ENCODE measurements at regions not wholly inside any gene's neighbourhood (a gene's known extent, or its start where the extent isn't known, plus 50 kb on each side); places are given as distances from the start of the nearest gene placed in this dataset.

DNA sequence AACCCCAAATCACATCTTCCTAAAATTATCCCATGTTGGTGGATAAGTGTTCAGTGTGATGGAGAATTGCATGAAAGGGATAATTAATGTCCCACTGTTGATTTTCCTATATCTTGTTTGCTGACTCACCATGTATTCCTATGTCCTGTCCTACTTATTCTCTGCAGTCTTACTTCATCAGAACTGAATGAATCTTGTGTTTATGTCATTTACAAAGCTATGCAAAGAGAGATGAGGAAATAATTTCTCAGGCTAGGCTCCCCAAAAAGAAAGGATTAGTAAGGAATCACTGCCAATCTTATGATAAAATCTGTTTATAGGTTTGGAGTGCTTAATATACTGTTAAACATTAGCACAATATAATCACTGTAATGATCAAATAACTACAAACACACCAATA, 360.8 kb downstream of the CRPPA start:
- DNase-seq, result peak; percentile 54
- Histone ChIP-seq H3K18ac (ENCODE audit: low read depth in 1 of 2, low read length in 2 of 2) (no peak overlapping the region), H4K91ac (ENCODE audit: low read length) (no peak overlapping the region), H3K79me1 (replicated peaks; ENCODE audit: low read length, poor library complexity, severe bottlenecking) (no peaks in the 10 kb centered on the region), H3K14ac (ENCODE audit: low read length in 2 of 2) (no peak overlapping the region), H2BK12ac (ENCODE audit: low read length in 2 of 2) (no peak overlapping the region), H3K27me3 (ENCODE audit: control insufficient read depth in 1 of 2, insufficient read depth in 1 of 2, low read length in 2 of 2) (no peaks in the 10 kb centered on the region), H3K4me2 (ENCODE audit: low read length, poor library complexity, severe bottlenecking) (no peak overlapping the region), H2BK15ac (ENCODE audit: low read depth, poor library complexity, severe bottlenecking) (no peak overlapping the region), H3K4me3 (ENCODE audit: insufficient read depth in 1 of 2, low read depth in 1 of 2, low read length in 2 of 2) (no peak overlapping the region), H2AFZ (ENCODE audit: low read depth, low read length) (no peak overlapping the region), H3K23ac (ENCODE audit: low read length in 2 of 2) (no peak overlapping the region), H3K4ac (ENCODE audit: low read depth in 1 of 2, low read length in 2 of 2) (no peak overlapping the region), H4K8ac (ENCODE audit: low read length) (no peak overlapping the region), H3K27ac (ENCODE audit: low read length, poor library complexity, severe bottlenecking) (no peak overlapping the region), H3K4me1 (ENCODE audit: control insufficient read depth, insufficient read depth, low read depth, low read length) (peaks cover 2% of the 10 kb centered on the region), H3K36me3 (ENCODE audit: control insufficient read depth in 1 of 2, insufficient read depth in 2 of 2, low read depth in 1 of 2, low read length in 2 of 2) (no peaks in the 10 kb centered on the region), H3K9ac (ENCODE audit: low read length) (no peak overlapping the region), H2AK5ac (ENCODE audit: low read length, severe bottlenecking) (no peak overlapping the region), H2BK5ac (ENCODE audit: low read depth, low read length, poor library complexity, severe bottlenecking) (no peak overlapping the region), H3K9me3 (ENCODE audit: control insufficient read depth, low read length) (no peaks in the 10 kb centered on the region), H2BK120ac (ENCODE audit: low read depth, low read length) (no peak overlapping the region)

DNA sequence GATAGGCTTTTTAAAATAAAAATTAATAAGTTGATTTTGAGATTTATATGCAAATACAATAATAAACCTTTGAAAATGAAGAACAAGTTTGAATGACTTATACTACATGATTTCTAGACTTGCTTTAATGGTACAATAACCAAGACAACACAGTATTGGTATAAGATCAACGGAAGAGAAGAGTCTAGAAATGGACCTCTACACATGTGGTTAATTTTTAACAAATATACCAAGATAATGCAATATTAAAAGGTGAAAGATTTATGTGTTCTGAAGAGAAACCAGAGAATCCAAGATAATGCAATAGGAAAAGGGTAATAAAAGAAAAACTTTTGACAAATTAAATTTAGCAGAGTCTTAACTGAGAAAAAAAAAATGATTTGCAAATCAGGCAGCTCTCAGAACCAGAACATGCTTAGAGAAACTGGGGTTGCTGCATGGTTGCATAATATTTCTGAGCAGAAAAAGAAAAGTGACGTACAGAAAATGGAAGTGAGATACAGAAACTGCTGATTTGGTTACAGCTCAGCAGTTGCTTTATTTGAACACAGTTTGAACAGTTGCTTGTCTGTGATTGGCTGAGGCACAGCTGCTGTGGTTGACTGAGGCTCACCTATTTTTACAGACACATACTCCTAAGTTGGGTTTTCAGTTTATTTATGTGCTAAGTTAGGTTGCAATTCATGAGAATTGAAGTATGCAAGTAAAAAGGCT, 365.9 kb downstream of the CRPPA start:
- Histone ChIP-seq H3K4me3 (ENCODE audit: insufficient read depth in 1 of 2, low read depth in 1 of 2, low read length in 2 of 2) (no peak overlapping the region), H2AK5ac (ENCODE audit: low read length, severe bottlenecking) (no peak overlapping the region)
- DNase-seq, result no peak

DNA sequence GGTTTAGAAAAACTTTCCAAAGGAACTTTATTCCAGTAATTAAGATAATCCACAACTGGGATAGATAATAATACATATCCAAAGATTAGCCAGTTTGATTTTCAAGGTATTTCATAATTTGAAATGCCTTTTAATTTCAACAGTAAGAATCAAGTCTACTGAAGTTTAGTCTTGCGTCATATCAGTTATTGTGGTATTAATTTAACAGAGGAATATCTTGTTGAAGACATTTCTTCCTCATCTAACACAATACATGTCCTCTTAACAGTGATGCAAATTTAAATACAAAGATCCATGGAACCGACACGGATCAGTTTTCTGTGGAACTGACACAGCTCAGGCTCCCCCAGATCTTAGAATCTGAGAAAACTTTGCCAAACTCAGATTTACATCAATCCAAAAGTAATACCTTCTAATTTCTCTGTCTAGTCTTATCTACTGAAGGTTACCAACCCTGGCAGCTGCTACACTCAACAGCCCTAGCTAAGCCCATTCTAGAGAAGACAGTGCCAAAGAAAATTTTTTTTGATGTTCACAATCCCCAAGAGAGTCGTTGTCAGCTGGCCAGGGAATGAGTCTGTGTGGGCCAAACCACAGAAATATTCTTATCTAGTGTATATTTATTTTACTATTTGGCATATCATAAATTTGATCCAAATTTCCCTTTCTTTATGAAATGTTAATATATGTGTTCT, 365.2 kb upstream of the MEOX2 start:
- H3K18ac ChIP-seq (ENCODE audit: low read depth in 1 of 2, low read length in 2 of 2), result no peak overlapping the region
- H3K9me3 ChIP-seq (ENCODE audit: control insufficient read depth, low read length), result no peaks in the 10 kb centered on the region
- no peaks in the 10 kb centered on the region for H3K79me1 ChIP-seq (replicated peaks; ENCODE audit: low read length, poor library complexity, severe bottlenecking)
- no peaks in the 10 kb centered on the region for H3K36me3 ChIP-seq (ENCODE audit: control insufficient read depth in 1 of 2, insufficient read depth in 2 of 2, low read depth in 1 of 2, low read length in 2 of 2)
- no peak overlapping the region for H2AK5ac ChIP-seq (ENCODE audit: low read length, severe bottlenecking)
- no peak overlapping the region for H2BK15ac ChIP-seq (ENCODE audit: low read depth, poor library complexity, severe bottlenecking)
- DNase-seq, result no peak
- H3K4me3 ChIP-seq (ENCODE audit: insufficient read depth in 1 of 2, low read depth in 1 of 2, low read length in 2 of 2), result no peak overlapping the region
- no peak overlapping the region for H2AFZ ChIP-seq (ENCODE audit: low read depth, low read length)
- no peak overlapping the region for H3K23ac ChIP-seq (ENCODE audit: low read length in 2 of 2)
- no peak overlapping the region for H3K4me2 ChIP-seq (ENCODE audit: low read length, poor library complexity, severe bottlenecking)
- 95% methylated on average over 2 of the region's 4 CpGs for WGBS
- no peaks in the 10 kb centered on the region for H3K27me3 ChIP-seq (ENCODE audit: control insufficient read depth in 1 of 2, insufficient read depth in 1 of 2, low read length in 2 of 2)
- H4K8ac ChIP-seq (ENCODE audit: low read length), result no peak overlapping the region
- no peak overlapping the region for H4K91ac ChIP-seq (ENCODE audit: low read length)
- H3K9ac ChIP-seq (ENCODE audit: low read length), result no peak overlapping the region
- no peak overlapping the region for H2BK120ac ChIP-seq (ENCODE audit: low read depth, low read length)
- H2BK5ac ChIP-seq (ENCODE audit: low read depth, low read length, poor library complexity, severe bottlenecking), result no peak overlapping the region
- H3K14ac ChIP-seq (ENCODE audit: low read length in 2 of 2), result no peak overlapping the region
- H3K4me1 ChIP-seq (ENCODE audit: control insufficient read depth, insufficient read depth, low read depth, low read length), result no peaks in the 10 kb centered on the region
- no peak overlapping the region for H3K4ac ChIP-seq (ENCODE audit: low read depth in 1 of 2, low read length in 2 of 2)
- H3K27ac ChIP-seq (ENCODE audit: low read length, poor library complexity, severe bottlenecking), result no peak overlapping the region
- no peak overlapping the region for H2BK12ac ChIP-seq (ENCODE audit: low read length in 2 of 2)

More for the DNA sequence above, 365.9 kb downstream of the CRPPA start:
- no peak overlapping the region for H3K4ac ChIP-seq (ENCODE audit: low read depth in 1 of 2, low read length in 2 of 2)
- H3K4me1 ChIP-seq (ENCODE audit: control insufficient read depth, insufficient read depth, low read depth, low read length), result no peaks in the 10 kb centered on the region
- H3K9ac ChIP-seq (ENCODE audit: low read length), result no peak overlapping the region
- no peaks in the 10 kb centered on the region for H3K9me3 ChIP-seq (ENCODE audit: control insufficient read depth, low read length)
- whole genome bisulfite sequencing, result 94% methylated on average over 1 of the region's 2 CpGs
- H3K36me3 ChIP-seq (ENCODE audit: control insufficient read depth in 1 of 2, insufficient read depth in 2 of 2, low read depth in 1 of 2, low read length in 2 of 2), result no peaks in the 10 kb centered on the region
- no peak overlapping the region for H3K4me2 ChIP-seq (ENCODE audit: low read length, poor library complexity, severe bottlenecking)
- no peak overlapping the region for H3K18ac ChIP-seq (ENCODE audit: low read depth in 1 of 2, low read length in 2 of 2)
- no peak overlapping the region for H3K27ac ChIP-seq (ENCODE audit: low read length, poor library complexity, severe bottlenecking)
- no peaks in the 10 kb centered on the region for H3K27me3 ChIP-seq (ENCODE audit: control insufficient read depth in 1 of 2, insufficient read depth in 1 of 2, low read length in 2 of 2)
- no peaks in the 10 kb centered on the region for H3K79me1 ChIP-seq (replicated peaks; ENCODE audit: low read length, poor library complexity, severe bottlenecking)
- H2BK12ac ChIP-seq (ENCODE audit: low read length in 2 of 2), result no peak overlapping the region
- no peak overlapping the region for H2BK120ac ChIP-seq (ENCODE audit: low read depth, low read length)
- H4K8ac ChIP-seq (ENCODE audit: low read length), result no peak overlapping the region
- H2AFZ ChIP-seq (ENCODE audit: low read depth, low read length), result no peak overlapping the region
- no peak overlapping the region for H3K14ac ChIP-seq (ENCODE audit: low read length in 2 of 2)
- no peak overlapping the region for H2BK5ac ChIP-seq (ENCODE audit: low read depth, low read length, poor library complexity, severe bottlenecking)
- no peak overlapping the region for H4K91ac ChIP-seq (ENCODE audit: low read length)
- H2BK15ac ChIP-seq (ENCODE audit: low read depth, poor library complexity, severe bottlenecking), result no peak overlapping the region
- H3K23ac ChIP-seq (ENCODE audit: low read length in 2 of 2), result no peak overlapping the region

DNA sequence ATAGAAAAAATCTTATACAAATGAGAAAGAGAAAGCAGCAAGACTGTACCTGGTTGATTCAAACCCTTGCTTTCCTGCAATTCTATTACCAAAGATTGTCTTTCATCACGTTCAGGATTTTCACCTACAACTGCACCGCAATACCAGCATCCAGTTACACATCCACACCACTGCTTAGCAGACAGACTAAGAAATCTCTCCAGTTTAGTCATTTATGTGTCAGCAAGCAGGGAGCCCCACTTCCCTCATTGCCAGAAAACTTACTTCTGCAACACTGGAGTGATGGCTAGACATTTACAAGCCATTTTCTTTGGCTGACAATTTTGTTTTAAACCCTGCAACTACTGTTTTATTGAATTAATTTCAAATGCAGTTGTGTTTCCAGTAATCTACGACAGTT, 359.6 kb upstream of the MEOX2 start:
- H2BK15ac ChIP-seq (ENCODE audit: low read depth, poor library complexity, severe bottlenecking), result no peak overlapping the region
- H3K18ac ChIP-seq (ENCODE audit: low read depth in 1 of 2, low read length in 2 of 2), result no peak overlapping the region
- H3K79me1 ChIP-seq (replicated peaks; ENCODE audit: low read length, poor library complexity, severe bottlenecking), result no peaks in the 10 kb centered on the region
- no peak overlapping the region for H4K91ac ChIP-seq (ENCODE audit: low read length)
- no peak overlapping the region for H2AK5ac ChIP-seq (ENCODE audit: low read length, severe bottlenecking)
- no peak overlapping the region for H3K4me3 ChIP-seq (ENCODE audit: insufficient read depth in 1 of 2, low read depth in 1 of 2, low read length in 2 of 2)
- no peaks in the 10 kb centered on the region for H3K27me3 ChIP-seq (ENCODE audit: control insufficient read depth in 1 of 2, insufficient read depth in 1 of 2, low read length in 2 of 2)
- H3K27ac ChIP-seq (ENCODE audit: low read length, poor library complexity, severe bottlenecking), result no peak overlapping the region
- H3K9me3 ChIP-seq (ENCODE audit: control insufficient read depth, low read length), result no peaks in the 10 kb centered on the region
- no peak overlapping the region for H2BK120ac ChIP-seq (ENCODE audit: low read depth, low read length)
- H2BK12ac ChIP-seq (ENCODE audit: low read length in 2 of 2), result no peak overlapping the region
- 91% methylated on average over 3 of the region's 3 CpGs for WGBS
- no peaks in the 10 kb centered on the region for H3K4me1 ChIP-seq (ENCODE audit: control insufficient read depth, insufficient read depth, low read depth, low read length)
- H2BK5ac ChIP-seq (ENCODE audit: low read depth, low read length, poor library complexity, severe bottlenecking), result no peak overlapping the region
- no peak for DNase-seq
- H3K23ac ChIP-seq (ENCODE audit: low read length in 2 of 2), result no peak overlapping the region
- no peak overlapping the region for H4K8ac ChIP-seq (ENCODE audit: low read length)
- no peak overlapping the region for H2AFZ ChIP-seq (ENCODE audit: low read depth, low read length)
- no peak overlapping the region for H3K9ac ChIP-seq (ENCODE audit: low read length)
- H3K4me2 ChIP-seq (ENCODE audit: low read length, poor library complexity, severe bottlenecking), result no peak overlapping the region
- H3K14ac ChIP-seq (ENCODE audit: low read length in 2 of 2), result peak overlapping the region in 1 of 2 experiments; percentile 28
- no peaks in the 10 kb centered on the region for H3K36me3 ChIP-seq (ENCODE audit: control insufficient read depth in 1 of 2, insufficient read depth in 2 of 2, low read depth in 1 of 2, low read length in 2 of 2)
- H3K4ac ChIP-seq (ENCODE audit: low read depth in 1 of 2, low read length in 2 of 2), result no peak overlapping the region

Measured in mesenchymal stem cell (in vitro differentiated cells and primary cell).